ENCODE measurements at regions not wholly inside any gene's neighbourhood (a gene's known extent, or its start where the extent isn't known, plus 50 kb on each side); places are given as distances from the start of the nearest gene placed in this dataset.

DNA sequence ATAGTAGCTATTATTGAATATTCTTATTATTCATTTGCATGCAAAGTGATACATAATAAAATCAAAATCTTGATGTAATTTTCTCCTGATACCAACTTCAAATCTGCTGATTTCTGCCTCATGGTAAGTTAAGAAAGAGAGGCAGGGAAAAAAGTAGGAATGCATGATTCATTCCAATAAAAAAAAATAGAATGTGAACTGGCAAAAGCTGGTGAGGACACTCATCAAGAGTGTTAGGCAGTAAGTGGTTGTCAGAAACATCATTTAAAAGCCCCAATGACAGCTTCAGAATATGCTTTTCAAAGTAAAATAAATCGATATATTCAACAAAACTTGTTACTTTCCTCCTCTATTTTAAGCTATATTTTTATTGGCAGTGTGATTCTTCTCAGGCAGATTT is 979.1 kb downstream of the TECRL start:
- TF ChIP-seq, protein P1, sequence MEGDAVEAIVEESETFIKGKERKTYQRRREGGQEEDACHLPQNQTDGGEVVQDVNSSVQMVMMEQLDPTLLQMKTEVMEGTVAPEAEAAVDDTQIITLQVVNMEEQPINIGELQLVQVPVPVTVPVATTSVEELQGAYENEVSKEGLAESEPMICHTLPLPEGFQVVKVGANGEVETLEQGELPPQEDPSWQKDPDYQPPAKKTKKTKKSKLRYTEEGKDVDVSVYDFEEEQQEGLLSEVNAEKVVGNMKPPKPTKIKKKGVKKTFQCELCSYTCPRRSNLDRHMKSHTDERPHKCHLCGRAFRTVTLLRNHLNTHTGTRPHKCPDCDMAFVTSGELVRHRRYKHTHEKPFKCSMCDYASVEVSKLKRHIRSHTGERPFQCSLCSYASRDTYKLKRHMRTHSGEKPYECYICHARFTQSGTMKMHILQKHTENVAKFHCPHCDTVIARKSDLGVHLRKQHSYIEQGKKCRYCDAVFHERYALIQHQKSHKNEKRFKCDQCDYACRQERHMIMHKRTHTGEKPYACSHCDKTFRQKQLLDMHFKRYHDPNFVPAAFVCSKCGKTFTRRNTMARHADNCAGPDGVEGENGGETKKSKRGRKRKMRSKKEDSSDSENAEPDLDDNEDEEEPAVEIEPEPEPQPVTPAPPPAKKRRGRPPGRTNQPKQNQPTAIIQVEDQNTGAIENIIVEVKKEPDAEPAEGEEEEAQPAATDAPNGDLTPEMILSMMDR (IDR thresholded peaks at IDR 0.05), result no peak
- no peaks in the 10 kb centered on the region for H3K27me3 ChIP-seq
- DNase-seq (ENCODE audit: low spot score), result no peak
- H3K27ac ChIP-seq, result no peak overlapping the region
- no peaks in the 10 kb centered on the region for H3K36me3 ChIP-seq
- no peaks in the 10 kb centered on the region for H3K4me1 ChIP-seq
- H3K9me3 ChIP-seq, result no peaks in the 10 kb centered on the region
- H3K4me3 ChIP-seq, result no peak overlapping the region

DNA sequence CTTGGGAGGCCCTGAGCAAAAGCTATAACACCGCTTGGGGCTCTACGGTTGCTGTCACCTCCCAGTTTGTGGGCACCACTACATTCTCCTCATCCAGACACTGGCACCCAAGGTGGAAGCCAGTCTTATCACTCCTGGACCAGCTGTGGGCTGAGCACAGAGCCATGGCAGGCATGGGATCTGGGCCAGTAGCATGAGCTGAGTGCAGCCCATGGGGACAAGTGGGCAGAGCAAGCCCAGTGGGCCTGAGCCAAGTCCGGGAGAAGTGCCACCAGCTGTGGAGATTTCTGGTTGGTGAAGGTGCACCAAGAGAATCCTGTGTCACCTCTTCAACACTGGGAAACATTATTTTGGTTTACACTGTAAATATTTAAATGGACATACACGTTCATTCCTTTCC is 1013.0 kb downstream of the TECRL start:
- DNase-seq (ENCODE audit: low spot score), result no peak
- Histone ChIP-seq H3K9me3 (peaks cover 0 to 14% of the 10 kb centered on the region in 2 donors), H3K36me3 (no peaks in the 10 kb centered on the region), H3K4me1 (no peaks in the 10 kb centered on the region), H3K27me3 (no peaks in the 10 kb centered on the region), H3K27ac (no peak overlapping the region), H3K4me3 (no peak overlapping the region)
- TF ChIP-seq, protein P1 (IDR thresholded peaks at IDR 0.05), result no peak

DNA sequence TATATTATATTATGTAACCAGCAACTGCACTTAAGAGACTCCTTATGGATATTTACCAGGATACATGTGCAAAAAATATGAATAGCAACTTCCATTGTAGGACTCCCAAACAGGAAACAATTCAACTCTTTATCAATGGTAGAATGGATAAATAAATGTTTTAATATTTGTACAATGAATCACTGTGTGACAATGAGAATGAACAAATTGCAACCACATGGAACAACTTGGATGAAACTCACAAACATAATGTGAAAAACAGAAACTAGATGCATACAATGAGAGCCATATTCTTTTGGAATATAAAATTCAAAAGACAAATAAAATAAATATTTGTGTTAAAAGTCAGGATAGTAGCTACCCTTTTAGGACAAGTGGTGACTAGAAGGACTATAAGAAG is 1015.7 kb downstream of the TECRL start:
- Histone ChIP-seq H3K9me3 (peaks cover 0 to 14% of the 10 kb centered on the region in 2 donors), H3K4me3 (no peak overlapping the region), H3K27me3 (no peaks in the 10 kb centered on the region), H3K27ac (no peak overlapping the region), H3K4me1 (no peaks in the 10 kb centered on the region), H3K36me3 (no peaks in the 10 kb centered on the region)
- TF ChIP-seq, protein P1 (IDR thresholded peaks at IDR 0.05), result no peak
- no peak for DNase-seq (ENCODE audit: low spot score)

DNA sequence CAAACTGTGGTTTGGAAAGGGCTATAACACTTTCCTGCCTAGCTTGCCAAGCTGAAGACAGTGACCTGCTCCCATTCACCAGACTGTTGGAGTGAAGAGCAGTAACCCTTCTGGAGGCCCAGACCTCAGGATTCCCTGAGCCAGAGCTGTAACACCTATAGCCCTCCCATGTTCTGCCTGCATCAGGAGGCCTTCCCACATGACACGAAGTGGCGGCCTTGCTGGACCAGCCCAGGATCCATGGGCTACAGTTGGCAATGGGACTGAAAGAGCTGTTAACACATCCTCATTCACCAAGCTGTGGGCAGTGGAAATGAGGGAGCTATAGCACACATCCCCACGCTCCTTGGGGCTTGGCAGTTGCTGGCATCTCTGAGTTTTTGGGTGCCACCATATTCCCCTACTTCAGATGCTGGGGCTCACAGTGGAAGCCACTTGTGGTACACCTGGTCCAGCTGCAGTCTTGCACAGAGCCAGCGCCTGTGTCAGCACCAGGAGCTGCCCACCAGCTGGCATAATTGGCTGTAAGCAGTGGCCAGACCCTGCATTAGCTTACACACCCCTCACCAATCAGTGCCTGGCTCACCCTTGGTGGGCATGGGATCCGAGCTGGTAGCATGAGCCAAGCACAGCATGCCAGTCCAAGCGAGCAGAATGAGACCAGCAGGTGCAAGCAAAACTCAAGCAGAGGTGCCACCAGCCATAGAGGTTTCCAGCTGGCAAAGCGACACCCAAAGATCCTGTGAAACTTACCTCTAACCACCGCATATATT is 1029.3 kb downstream of the TECRL start:
- DNase-seq (ENCODE audit: low spot score), result no peak
- TF ChIP-seq, protein P1 (IDR thresholded peaks at IDR 0.05), result no peak
- no peaks in the 10 kb centered on the region for H3K9me3 ChIP-seq
- H3K36me3 ChIP-seq, result no peaks in the 10 kb centered on the region
- H3K27ac ChIP-seq, result no peak overlapping the region
- H3K4me1 ChIP-seq, result no peaks in the 10 kb centered on the region
- H3K27me3 ChIP-seq, result no peaks in the 10 kb centered on the region
- no peak overlapping the region for H3K4me3 ChIP-seq

DNA sequence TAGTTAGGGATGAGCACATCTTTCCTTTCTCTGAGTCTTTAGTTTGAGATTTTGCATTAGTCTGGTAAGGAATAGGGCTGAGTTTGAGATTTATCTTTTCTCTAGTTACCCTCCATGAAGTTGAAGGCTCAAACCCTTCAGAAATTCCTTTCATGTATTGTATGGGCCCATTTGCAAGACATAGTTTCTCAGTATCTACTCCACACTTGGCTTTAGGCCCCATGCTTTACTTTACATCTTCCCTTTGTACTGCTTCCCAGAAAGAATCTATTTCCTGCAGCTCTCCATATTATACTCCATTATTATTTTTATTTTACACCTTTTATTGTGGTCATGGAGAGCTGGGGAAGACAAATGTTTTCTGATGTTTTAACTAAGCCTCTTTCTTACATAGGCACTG is 1038.2 kb downstream of the TECRL start:
- Histone ChIP-seq H3K27me3 (no peaks in the 10 kb centered on the region), H3K36me3 (no peaks in the 10 kb centered on the region), H3K4me3 (no peak overlapping the region), H3K27ac (no peak overlapping the region), H3K4me1 (no peaks in the 10 kb centered on the region), H3K9me3 (no peaks in the 10 kb centered on the region)
- TF ChIP-seq, protein P1 (IDR thresholded peaks at IDR 0.05), result no peak
- DNase-seq (ENCODE audit: low spot score), result no peak

DNA sequence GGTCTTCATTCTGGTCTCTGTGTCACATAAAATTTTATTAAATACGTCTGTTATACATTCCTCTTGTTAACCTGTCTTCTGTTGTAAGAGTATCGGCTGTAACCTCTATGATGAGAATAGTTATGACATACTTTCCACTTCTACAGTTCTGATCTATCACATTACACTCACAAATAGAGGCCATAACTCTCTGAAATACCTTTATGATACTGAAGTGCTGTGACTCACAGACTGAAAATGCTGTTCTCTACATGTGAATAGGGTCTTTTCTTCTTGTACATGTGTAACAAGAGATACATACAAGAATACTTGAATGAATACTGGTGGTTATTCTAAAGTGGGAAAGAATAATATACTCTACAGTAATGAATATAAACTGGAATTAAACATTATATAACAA is 1047.6 kb downstream of the TECRL start:
- TF ChIP-seq, protein P1 (IDR thresholded peaks at IDR 0.05), result no peak
- no peak overlapping the region for H3K27ac ChIP-seq
- no peaks in the 10 kb centered on the region for H3K36me3 ChIP-seq
- H3K4me3 ChIP-seq, result no peak overlapping the region
- DNase-seq (ENCODE audit: low spot score), result no peak
- H3K9me3 ChIP-seq, result no peaks in the 10 kb centered on the region
- H3K27me3 ChIP-seq, result no peaks in the 10 kb centered on the region
- no peaks in the 10 kb centered on the region for H3K4me1 ChIP-seq
